ENCODE measurements at regions not wholly inside any gene's neighbourhood (a gene's known extent, or its start where the extent isn't known, plus 50 kb on each side); places are given as distances from the start of the nearest gene placed in this dataset.
"Not testable (repeated sequence)": the region's sequence is repeated elsewhere in the genome, so short reads cannot be mapped to it uniquely, and the experiment has no call there.

DNA sequence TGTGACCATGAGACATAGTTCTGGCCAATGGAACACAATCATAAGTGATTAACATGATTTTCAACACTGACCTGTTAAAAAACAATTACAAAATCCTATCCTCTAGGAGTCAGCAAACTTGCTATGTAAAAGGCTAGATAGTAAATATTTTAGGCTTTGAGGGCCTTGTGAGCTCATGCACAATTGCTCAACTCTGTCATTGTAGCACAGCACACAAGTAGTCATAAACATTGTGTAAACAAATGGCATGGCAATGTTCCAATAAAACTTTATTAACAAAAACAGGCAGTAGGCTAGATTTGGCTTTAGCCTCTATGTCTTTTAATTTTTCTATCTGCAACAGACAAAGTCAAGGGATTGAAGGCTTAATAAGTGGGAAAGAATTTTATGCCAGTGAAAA, 350.7 kb downstream of the C12orf50 start:
- DNase-seq = no peak

DNA sequence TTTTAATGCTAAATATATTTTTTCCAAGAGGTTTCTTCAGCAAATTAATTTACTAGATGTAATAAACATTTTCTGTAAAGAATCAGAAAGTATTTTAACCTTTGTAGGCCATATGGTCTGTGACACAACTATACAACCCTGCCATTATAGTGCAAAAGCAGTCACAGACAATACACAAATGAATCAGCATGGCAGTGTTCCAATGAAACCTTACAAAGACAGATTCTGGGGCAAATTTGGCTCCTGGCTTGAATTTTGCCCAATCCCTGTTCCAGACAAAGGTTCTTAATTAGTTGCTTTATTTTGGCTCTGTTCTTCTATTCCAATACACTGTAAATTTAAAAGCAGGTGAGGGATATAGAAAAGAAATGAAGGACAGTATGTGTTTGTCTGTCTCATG, 352.5 kb downstream of the C12orf50 start:
- DNase-seq = no peak

DNA sequence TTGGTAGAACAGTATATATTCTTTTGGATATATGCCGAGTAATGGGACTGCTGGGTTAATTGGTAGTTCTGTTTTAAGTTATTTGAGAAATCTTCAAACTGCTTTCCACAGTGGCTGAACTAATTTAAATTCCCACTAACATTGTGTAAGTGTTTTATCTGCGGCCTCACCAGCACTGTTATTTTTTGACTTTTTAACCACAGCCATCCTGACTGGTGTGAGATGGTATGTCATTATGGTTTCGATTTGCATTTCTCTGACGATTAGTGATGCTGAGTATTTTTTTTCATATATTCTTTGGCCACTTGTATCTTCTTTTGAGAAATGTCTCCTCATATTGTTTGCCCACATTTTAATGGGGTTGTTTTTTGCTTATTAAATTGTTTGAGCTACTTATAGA, 357.4 kb downstream of the C12orf50 start:
- DNase-seq = no peak

DNA sequence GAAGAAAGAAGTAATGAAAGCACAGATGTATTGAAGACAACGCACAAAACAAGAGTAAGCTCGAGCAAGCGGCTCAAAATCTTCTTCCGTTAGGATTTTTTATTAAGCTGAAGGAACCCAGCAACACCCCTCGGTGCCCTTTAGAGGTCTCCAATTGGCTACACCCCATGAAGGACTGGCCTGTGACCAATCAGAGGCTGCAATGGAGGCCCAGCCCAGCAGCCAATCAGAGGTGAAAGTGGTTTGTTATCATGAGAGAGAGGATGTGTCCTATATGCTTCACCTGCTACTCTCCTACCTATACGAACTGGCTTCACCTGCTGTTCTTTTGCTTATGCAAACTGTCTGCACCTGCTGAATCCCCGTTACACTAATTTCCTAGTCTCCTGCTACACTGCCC, 358.8 kb downstream of the C12orf50 start:
- DNase-seq = no peak

DNA sequence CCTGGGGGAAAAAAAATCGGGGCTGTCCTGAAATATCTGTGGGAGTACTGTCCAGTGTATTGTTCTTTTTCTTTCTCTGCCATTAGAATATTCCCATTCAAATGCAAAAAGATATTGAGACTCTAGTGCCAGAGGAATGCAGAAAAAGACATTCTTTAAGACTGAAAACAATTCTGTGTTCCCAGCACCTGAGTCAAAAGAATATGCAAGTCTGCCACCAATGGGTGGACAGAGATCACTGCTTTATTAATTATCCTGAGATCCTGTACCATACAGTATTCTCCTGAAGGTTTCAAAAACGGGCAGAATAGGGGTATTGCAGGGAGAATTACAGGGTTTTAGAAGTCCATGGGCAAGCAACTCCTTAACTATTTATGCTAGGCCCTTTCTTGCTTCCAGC, 361.8 kb downstream of the C12orf50 start:
- peak; percentile 23 for DNase-seq

DNA sequence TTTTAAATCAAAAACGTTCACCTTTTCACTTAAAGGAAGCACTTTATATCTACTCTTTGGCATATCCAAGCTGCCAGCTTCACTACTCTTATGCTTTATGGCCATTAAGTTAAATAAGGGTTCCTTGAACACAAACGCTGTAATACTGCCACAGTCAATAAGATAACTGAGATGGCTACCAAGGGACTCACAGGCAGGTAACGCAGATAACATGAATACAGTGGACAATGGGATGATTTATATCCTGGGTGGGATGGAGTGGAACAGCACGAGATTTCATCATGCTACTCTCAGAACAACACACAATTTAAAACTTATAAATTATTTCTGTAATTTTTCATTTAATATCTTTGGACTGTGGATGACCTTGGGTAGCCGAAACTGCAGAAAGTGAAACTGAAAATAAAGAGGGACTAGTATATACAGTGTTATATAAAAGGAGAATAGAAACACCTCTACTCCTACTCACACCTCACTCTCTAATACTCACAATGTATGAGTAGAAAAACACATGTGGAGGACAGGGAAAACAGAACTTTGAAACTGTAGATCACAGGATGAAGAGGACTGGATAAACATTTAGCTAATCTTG, 367.3 kb downstream of the C12orf50 start:
- no peak for DNase-seq

DNA sequence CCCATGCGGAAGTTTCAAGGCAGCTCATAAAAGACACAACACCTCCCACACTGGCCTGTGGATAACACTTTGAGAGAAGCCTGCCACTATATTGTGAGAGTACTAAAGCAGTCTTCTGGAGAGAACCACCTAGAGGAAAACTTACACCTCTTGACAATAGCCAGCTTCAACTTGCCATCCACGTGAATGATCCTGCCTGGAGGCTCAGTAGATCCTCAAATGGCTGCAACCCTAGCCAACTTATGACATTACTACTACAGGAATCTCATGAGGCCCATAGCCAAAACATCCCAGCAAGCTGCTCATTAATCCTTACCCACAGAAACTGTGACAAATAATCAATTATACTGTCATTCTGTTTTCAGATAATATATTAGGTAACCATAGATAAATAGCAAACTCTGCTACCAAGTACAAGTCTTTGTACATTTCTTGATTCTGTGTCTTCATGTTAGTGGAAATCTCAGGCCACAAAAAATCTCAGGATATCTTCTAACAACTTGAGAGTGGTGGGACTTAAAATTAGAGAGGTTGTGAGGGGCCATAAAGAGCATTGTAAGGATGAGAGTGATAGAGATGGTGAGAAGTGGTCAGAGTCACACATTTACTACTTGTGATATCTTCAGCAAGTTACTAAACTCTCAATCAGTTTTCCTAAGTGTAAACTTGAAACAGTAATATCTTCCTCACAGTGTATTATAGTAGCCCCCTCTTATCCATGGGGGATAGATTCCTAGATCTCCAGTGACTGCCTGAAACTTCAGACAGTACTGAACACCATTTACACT, 368.0 kb downstream of the C12orf50 start:
- DNase-seq = peak; percentile 1

DNA sequence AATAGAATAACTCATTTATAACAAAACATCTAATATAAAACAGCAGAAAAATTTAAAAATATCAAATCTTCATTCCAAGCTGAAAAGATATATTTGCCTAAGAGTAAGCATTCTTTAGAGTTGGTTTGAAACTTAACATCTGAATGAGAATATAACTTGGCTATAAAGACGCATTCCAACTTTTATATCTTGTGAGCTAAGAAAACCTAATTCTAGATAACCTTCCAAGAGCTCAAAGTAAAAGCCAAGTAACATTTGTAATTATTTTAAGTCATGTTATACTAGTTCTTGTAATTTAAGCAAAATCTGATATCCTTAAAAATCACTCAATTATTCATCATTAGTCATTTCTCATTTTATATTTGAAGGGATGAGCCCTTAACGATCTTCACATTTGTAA, 368.9 kb downstream of the C12orf50 start:
- DNase-seq = no peak

DNA sequence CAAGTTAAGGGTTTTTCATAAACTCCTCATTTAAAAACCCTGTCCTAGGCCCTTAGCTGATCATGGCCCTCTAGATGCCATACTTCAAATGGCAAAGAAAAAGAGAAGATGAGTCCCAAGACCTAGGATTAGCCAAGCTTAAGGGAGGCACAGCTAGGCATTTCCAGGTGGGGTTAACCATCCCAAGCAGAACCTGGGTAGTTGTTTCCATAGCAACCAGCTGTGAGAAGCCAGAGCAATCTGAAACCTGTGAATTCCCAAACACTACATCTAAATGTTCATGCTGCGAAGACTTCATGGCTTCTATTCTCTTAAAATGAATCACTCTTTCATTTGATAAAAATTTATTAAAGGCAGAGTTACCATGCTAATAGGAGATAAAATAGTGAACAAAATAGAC, 372.9 kb downstream of the C12orf50 start:
- DNase-seq = no peak

DNA sequence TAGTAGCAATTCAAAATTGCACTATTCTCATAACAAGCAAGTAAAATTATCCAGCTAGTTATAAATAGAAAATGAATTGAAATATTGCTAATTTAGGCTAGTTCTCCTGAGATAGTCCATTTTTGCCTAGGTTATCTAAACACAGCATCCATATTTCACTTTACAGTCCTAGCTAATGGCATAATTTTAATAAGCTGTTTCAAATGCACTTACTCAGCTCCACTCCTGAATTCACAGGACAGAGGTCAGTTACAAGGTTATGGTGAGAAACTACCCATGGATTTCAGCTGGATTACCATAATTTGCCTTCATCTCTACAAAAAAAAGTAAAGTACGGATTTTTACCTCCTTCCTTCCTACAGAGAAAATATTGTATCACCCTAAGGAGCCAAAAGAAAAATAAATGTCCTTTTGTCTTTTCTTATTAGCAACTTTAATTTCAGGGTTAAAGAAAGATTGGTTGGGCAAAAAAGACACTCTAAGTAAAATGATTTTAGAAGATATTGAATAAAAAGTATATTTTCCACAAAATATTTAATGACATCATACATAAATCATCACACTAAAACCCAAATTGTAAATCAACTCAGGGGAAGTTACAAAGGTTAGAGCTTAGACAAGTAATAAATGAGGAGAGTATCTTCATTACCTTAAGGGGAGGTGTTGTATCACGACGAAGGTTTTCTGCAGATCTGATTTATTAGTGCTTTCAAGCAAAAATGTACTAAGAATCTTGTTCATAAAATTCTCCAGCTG, 377.4 kb downstream of the C12orf50 start:
- no peak for DNase-seq

DNA sequence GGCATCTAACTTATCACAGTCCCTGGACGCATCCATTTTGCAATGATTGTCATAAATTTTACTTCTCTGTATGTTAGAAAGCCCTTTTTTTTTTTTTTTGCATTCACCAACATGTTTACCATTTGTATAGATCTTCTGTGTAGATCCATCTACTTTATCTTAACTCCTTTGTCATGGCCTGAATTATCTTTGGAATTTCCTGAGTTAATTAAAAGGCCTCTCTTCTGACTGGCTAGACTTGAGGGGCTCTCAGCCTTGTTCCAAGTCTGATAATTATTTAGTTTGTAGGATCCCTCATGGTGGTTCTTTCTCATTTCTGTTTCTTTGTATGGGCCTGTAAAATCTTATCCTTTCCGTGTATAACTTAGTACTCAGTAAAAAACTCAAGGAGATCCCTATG, 387.0 kb downstream of the C12orf50 start:
- no peak for DNase-seq

DNA sequence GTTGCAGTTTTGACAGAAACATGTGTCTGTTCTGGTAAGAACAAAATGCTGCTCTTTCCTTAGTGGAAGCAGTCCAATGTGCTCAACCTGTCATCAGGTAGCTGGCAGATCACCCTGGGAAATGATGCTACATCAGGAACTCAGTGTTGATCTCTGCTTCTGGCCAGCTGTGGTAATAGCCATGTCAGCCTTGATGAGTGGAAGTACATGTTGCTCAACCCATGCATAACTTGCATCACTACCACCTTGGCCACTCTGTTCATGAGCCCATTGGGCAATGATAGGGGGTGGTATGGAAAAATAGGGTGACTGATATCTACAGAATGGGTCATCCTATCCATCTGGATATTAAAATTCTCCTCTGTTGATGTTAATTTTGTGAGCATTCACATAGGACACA, 411.0 kb downstream of the C12orf50 start:
- no peak for DNase-seq

DNA sequence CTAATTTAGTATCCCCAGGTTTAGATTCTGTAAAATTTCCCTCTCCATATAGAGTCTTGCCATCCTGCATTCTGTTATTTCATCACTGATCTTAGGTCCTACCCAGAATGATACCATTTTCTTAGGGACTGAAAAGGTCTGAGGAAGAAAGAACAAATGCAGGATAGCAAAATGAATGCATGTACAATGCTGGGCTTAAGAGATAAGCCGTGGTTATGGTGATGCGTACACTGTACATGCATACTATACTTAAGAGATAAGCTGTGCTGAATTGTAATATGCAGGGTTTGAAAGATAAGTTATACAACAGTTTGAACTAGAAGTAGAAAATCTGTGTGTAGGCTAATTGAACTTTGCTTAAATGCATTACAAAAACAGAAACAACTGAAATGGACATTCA, 416.2 kb downstream of the C12orf50 start:
- no peak for DNase-seq

DNA sequence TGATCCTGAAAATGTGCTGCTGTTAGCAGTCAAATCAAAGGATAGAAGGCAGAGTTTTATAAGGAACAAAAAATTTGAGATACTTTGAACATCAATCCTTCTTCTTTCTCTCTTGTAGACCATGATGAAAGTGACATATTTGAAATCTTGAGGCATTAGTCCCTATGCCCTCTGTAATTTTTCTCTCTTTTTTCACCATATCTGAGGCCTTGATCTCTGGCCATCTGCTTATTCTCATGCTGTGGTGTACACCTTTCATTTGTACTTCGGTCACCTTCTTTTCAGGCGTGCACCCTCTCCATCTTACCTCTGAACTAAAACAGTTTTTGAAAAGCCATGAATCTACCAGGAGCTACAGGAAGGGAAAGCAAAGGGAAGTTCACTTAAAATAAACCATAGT, 420.9 kb downstream of the C12orf50 start:
- no peak for DNase-seq

DNA sequence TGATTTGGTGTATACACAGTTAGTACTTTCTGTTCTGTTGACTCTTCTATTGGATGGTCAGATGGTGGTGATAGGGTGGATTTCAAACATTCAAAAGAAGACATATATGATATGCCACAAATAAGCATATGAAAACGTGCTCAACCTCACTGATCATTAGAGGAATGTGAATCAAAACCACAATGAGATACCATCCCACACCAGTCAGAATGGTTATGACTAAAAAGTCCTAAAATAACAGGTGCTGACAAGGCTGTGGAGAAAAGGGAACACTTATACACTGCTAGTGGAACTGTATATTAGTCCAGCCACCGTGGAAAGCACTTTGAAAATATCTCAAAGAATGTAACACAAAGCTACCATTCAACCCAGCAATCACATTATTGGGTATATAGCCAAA, 425.5 kb downstream of the C12orf50 start:
- no peak for DNase-seq

DNA sequence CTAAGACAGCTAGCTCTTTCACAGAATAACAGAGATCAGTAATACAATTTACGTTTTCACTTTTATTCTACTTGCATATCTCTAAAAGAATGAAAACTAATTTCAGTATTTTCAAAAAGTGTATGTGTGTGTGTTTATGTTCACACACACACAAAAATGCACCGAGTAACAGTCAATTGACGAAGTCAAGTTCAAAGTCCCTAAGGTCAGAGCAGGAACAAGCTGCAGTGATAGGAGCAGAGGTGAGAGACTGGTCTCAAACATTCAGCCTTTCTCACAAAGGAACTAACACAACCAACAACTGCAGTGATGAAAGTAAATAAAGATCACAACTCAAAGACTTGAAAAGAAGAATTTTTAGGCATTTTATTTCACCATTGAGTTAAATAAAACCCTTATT, 429.7 kb downstream of the C12orf50 start:
- no peak for DNase-seq

DNA sequence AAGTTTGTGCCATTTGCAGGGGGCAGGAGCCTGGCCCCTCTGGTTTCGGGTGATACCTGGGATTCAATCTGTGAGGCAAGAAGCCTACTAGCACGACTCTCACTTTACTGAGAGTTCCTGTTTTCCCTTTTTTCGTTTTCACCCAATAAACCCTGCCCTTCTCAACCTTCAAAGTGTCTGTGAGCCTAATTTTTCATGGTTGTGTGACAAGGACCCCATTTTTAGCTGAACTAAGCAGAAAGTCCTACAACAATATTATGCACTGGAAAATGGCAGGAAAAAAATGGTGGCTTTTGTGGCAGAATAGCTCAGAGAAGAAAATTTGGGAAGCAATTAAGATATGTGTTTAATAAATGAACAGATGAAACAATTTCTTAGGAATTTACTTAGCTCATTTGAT, 432.1 kb downstream of the C12orf50 start:
- no peak for DNase-seq

DNA sequence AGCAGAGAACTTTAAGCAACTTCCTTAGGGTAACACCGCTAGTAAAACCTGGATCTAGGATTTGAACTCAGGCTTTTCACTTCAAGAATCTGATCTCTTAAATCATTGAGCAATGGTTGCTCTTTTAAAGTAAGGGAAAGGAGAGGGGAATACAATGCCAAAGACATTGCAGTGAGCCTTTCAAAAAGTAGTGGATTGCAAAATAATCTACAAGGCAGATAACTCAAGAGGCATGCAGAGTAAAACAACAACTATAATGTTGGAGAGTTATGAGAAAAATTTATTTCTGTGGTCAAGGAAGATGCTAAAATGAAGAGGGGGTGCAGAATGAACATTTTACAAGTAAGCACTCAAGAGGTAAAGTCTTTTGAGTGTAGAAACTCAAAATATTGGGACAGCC, 432.6 kb downstream of the C12orf50 start:
- no peak for DNase-seq

DNA sequence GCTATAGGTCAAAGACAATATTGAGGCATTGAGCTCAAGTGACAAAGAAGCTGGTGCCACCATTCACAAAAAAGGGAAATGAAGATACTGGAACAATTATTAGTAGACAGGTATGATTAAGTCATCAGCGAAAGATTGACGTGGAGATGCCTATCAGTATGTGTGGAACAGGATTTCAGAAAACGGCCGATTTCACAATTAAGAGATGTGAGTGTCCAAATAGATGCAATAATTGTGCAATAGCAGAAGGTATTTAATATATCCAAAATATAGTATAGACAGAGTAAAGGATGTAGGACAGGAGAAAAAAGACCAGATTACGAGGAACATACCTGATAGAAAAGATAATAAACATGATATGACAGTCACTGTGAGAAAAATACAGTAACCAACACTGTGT, 433.1 kb downstream of the C12orf50 start:
- DNase-seq = no peak

DNA sequence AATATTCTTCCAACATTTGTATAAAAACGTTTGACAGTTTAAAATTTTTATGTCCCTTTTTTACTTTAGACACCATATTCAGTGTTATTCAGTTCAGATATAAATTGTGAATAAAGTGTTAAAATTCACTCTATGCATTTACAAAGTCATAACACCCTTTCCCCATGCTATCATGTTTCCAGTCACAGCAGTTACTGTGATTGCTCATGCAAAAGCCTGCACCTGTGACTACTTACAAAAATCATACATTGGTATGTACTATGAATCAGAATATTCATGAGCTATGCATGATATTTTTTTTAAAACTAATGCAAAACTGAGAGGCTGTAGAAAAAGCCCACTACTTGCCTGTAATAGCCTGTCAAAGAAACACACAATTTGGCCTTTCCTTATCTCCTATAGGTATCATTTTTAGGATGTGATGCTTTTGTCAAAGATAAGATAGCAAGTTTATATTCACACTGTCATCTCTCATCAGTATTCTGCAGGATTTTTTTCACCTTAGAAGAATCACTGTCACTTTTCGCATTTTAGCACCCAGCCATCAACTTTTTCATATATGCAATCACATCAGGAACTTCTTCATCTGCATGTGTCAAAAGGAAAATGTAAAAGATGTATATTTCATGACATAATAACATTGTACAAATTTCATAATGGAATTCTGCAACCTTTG, 443.2 kb downstream of the C12orf50 start:
- no peak for DNase-seq

DNA sequence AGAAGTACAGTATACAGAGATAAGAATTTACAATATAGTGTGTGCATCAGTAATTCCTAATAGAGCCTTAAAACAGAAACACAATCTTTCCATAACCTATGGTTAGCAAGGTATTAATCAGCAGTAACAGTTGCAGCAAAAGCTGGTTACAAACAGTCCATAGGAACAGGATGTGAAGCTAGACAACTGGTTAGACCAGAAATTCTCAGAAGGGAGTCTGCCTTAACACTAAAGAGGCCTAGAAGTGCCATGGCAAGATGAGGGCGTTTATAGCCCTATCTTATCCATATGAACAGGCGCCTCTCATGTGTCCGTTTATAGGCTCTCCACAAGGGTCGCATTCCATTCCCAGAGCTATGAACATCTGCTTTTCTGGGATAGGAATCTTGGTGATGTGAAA, 450.1 kb downstream of the C12orf50 start:
- DNase-seq = not testable (repeated sequence)

DNA sequence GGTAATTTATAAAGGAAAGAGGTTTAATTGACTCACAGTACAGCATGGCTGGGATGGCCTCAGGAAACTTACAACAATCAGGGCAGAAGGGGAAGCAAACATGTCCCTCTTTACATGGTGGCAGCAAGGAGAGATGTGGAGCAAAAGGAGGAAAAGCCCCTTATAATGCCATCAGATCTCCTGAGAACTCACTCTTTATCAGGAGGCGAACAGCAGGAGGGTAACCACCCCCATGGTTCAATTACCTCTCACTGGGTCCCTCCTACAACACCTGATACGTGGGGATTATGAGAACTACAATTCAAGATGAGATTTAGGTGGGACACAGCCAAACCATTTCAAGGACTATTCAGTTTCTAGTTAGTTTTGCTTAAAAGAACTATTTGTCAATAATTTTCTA, 453.3 kb downstream of the C12orf50 start:
- no peak for DNase-seq

DNA sequence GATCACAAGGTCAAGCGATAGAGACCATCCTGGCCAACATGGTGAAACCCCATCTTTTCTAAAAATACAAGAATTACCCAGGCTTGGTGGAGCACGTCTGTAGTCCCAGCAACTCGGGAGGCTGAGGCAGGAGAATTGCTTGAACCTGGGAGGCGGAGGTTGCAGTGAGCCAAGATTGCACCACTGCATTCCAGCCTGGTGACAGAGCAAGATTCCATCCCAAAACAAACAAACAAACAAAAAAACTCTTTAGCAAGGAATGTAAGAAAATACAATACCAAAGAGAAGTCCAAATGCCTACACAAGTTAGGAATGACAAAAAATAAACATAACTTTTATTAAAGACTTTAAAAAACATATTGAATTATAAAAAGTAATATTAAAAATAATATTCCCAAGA, 462.3 kb downstream of the C12orf50 start:
- DNase-seq = not testable (repeated sequence)
